Common myeloid progenitor, CD34-positive (primary cell): ENCODE measurements at regions not wholly inside any gene's neighbourhood (a gene's known extent, or its start where the extent isn't known, plus 50 kb on each side); places are given as distances from the start of the nearest gene placed in this dataset.

Experiments
- CTCF ChIA-PET: fragments of 350-600 bp; sonication (Branson Sonifier 250); formaldehyde crosslinking; loops from one replicate; lab custom pipeline; 2021; ENCODE audit warnings: antibody characterized with exemption; lab: Charles Lee
- POLR2A ChIA-PET: fragments of 350-600 bp; sonication (Branson Sonifier 250); formaldehyde crosslinking; loops from one replicate; lab custom pipeline; 2021; ENCODE audit warnings: antibody characterized with exemption; lab: Charles Lee
- DNase-seq, 3 donors: peaks; one replicate each; pipeline versions ENCODE4 v3.0.0 to v3.0.0-alpha.2; 2013
- H3K27ac ChIP-seq, 2 experiments: 1 replicate in 1 of 2; 2 replicates in 1 of 2; pipeline ENCODE4 v1.7.0; 2013; ENCODE audit warnings: inconsistent platforms in 2 of 2, low read length in 2 of 2, mild to moderate bottlenecking in 2 of 2, low read depth in 1 of 2, moderate library complexity in 1 of 2; ENCODE audit not compliant: severe bottlenecking in 2 of 2, insufficient read depth in 1 of 2, poor library complexity in 1 of 2
- H3K27me3 ChIP-seq, 5 experiments: replicated peaks in 2 of 5; 1 replicate in 3 of 5; 2 replicates in 2 of 5; pipeline versions ENCODE4 v1.6.1 to v1.7.0; 2013; ENCODE audit warnings: low read length in 4 of 5, mild to moderate bottlenecking in 2 of 5, moderate library complexity in 2 of 5, inconsistent platforms in 1 of 5; ENCODE audit not compliant: insufficient read depth in 5 of 5, control insufficient read depth in 4 of 5
- H3K36me3 ChIP-seq, 4 experiments: 1 replicate in 2 of 4; 2 replicates in 2 of 4; pipeline versions ENCODE4 v1.6.1 to v1.7.0; 2013; ENCODE audit warnings: low read length in 3 of 4, control low read depth in 1 of 4, mild to moderate bottlenecking in 1 of 4; ENCODE audit not compliant: control insufficient read depth in 4 of 4, insufficient read depth in 4 of 4
- H3K4me1 ChIP-seq, 4 experiments: 1 replicate in 3 of 4; 2 replicates in 1 of 4; pipeline versions ENCODE4 v1.6.1 to v1.7.1; 2013; ENCODE audit warnings: low read length in 3 of 4, mild to moderate bottlenecking in 3 of 4, control low read depth in 1 of 4, inconsistent platforms in 1 of 4, moderate library complexity in 1 of 4; ENCODE audit not compliant: control insufficient read depth in 4 of 4, insufficient read depth in 4 of 4; ENCODE audit errors: control extremely low read depth in 1 of 4
- H3K4me3 ChIP-seq, 7 experiments: 1 replicate in 4 of 7; 2 replicates in 3 of 7; pipeline versions ENCODE4 v1.5.1 to v1.7.0; 2013; ENCODE audit warnings: mild to moderate bottlenecking in 7 of 7, low read length in 6 of 7, moderate library complexity in 6 of 7, inconsistent platforms in 2 of 7, low read depth in 2 of 7, control low read depth in 1 of 7; ENCODE audit not compliant: insufficient read depth in 4 of 7, control insufficient read depth in 1 of 7; ENCODE audit errors: extremely low read depth in 1 of 7
- H3K9me3 ChIP-seq, 5 experiments: 1 replicate in 4 of 5; 2 replicates in 1 of 5; pipeline versions ENCODE4 v1.6.1 to v1.7.1; 2013; ENCODE audit warnings: low read length in 4 of 5, mild to moderate bottlenecking in 2 of 5, inconsistent platforms in 1 of 5, low read depth in 1 of 5, moderate library complexity in 1 of 5; ENCODE audit not compliant: control insufficient read depth in 4 of 5, insufficient read depth in 2 of 5; ENCODE audit errors: control extremely low read depth in 1 of 5
- WGBS: methylation state at CpG from one replicate; pipeline ENCODE4 v1.1.5; 2013; ENCODE audit not compliant: insufficient coverage; 5-methylcytosine and 5-hydroxymethylcytosine counted together

DNA sequence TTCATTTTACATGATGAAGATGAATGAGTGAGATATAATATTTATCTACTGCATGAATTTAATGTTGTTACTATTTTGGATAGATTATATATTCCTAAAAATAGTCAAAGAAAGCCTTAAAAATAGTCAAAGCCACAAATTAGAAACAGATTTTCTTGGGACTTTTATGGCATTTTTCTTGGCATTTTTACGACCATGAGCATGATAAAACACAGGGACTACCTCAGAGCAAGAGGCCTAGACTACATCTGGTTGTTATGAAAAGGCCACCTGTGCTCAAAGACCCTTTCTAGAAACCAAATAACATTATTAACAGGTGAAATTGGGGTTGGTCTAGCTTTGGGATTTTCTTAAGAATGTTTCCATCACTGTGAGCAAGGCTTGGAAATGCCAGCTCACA, 281.0 kb downstream of the OXSM start:
- Histone ChIP-seq H3K9me3 (no peaks in the 10 kb centered on the region), H3K4me1 (no peaks in the 10 kb centered on the region), H3K4me3 (no peak overlapping the region), H3K27me3 (no peaks in the 10 kb centered on the region), H3K36me3 (no peaks in the 10 kb centered on the region), H3K27ac (no peak overlapping the region)
- ChIA-PET POLR2A (no interaction called here), CTCF (no interaction called here)
- DNase-seq, result no peak
- WGBS, result 100% methylated on average over 1 of the region's 1 CpG

DNA sequence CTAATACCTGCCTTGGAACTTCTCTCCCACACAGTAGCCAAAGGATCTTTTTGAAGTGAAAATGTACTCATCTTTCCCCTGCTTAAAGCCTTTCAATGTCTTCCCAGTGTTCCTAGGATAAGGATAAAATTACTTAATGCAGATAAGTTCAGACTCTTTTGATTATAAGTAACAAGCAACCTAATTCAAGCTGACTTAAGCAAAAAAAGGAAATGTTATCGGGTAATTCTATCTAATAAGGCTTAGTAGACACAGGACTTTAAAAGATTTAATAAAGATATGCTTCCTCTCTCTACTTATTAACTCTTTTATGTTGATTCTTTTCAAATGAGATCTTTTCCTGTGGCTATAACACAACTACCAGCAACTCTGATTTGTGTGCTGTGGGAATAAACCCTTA, 284.2 kb downstream of the OXSM start:
- no peak for DNase-seq
- H3K4me3 ChIP-seq, result no peak overlapping the region
- H3K36me3 ChIP-seq, result no peaks in the 10 kb centered on the region
- POLR2A ChIA-PET, result no interaction called here
- H3K9me3 ChIP-seq, result no peaks in the 10 kb centered on the region
- no peaks in the 10 kb centered on the region for H3K27me3 ChIP-seq
- no peaks in the 10 kb centered on the region for H3K4me1 ChIP-seq
- no CpG with 5 or more reads among the region's 1 CpG for WGBS
- no peak overlapping the region for H3K27ac ChIP-seq
- CTCF ChIA-PET, result no interaction called here

DNA sequence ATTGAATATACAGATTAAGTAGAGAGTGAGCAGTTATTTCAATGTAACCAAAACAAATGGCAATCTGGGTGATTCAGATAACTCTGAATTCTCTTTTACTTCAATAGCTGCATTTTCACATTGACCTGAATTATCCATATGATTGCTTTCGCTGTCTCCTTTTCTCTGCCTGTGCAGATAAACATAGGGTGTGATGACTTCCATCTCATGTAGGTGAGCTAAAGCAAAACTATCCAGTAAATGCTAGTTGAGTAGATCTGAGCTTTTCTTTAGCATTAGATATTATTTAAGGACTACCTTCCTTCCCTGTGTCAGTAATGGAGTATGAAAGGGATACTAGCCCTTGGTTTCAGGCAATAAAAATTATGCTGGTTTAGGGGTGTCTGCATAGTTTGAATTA, 288.6 kb downstream of the OXSM start:
- 100% methylated on average over 1 of the region's 1 CpG for WGBS

DNA sequence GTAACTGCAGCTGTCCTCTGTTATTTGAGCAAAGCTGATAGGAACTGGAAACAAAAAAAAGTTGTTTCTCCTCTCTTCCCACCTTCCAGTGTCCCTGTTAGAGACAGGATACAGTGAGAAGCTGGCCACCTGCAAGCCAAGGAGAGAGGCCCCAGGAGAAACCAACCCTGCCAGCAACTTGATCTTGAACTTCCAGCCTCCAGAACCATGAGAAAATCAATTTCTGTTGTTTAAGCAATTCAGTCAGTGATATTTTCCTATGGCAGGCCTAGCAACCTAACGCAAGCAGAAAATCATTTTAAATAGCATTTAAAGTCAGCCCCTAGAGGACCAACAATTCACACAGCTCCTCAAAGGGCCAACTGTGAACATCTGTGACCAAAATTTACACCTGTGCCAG, 291.3 kb downstream of the OXSM start:
- ChIA-PET CTCF (no interaction called here), POLR2A (no interaction called here)
- Histone ChIP-seq H3K27me3 (no peaks in the 10 kb centered on the region), H3K4me1 (no peaks in the 10 kb centered on the region), H3K4me3 (no peak overlapping the region), H3K36me3 (no peaks in the 10 kb centered on the region), H3K27ac (no peak overlapping the region), H3K9me3 (no peaks in the 10 kb centered on the region)
- DNase-seq, result no peak
- 100% methylated on average over 1 of the region's 1 CpG for WGBS

More for the DNA sequence above, 288.6 kb downstream of the OXSM start:
- CTCF ChIA-PET, result no interaction called here
- Histone ChIP-seq H3K9me3 (no peaks in the 10 kb centered on the region), H3K4me1 (no peaks in the 10 kb centered on the region), H3K27me3 (no peaks in the 10 kb centered on the region), H3K36me3 (no peaks in the 10 kb centered on the region), H3K4me3 (no peak overlapping the region), H3K27ac (no peak overlapping the region)
- DNase-seq, result no peak
- POLR2A ChIA-PET, result interaction anchor here (0.7 kb wide), 1 partner anchor 155 kb away, joined by 3 read pairs; no protein-coding TSS in a partner anchor

DNA sequence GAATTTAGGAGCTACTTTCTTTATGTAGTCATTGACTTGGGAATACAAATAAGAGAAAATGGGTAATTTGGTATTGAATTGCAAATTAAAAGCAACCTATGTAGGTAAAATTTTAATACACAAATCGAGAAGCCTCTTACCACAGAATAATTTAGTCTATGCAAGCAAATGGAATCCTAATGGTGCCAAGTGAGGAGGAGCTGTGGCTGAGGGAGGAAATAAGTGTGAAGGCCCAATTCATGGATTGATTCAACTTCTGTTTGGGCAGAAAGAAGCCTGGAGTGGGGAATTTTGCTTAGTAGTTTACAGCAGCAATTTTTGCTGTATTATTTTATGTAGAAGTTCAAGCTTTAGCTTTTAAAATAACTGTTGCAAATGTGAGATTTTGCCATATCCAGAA, 291.9 kb downstream of the OXSM start:
- Histone ChIP-seq H3K36me3 (no peaks in the 10 kb centered on the region), H3K4me3 (no peak overlapping the region), H3K4me1 (no peaks in the 10 kb centered on the region), H3K27ac (no peak overlapping the region), H3K27me3 (no peaks in the 10 kb centered on the region), H3K9me3 (no peaks in the 10 kb centered on the region)
- no CpG with 5 or more reads among the region's 1 CpG for WGBS
- CTCF ChIA-PET, result no interaction called here
- no peak for DNase-seq
- POLR2A ChIA-PET, result no interaction called here

DNA sequence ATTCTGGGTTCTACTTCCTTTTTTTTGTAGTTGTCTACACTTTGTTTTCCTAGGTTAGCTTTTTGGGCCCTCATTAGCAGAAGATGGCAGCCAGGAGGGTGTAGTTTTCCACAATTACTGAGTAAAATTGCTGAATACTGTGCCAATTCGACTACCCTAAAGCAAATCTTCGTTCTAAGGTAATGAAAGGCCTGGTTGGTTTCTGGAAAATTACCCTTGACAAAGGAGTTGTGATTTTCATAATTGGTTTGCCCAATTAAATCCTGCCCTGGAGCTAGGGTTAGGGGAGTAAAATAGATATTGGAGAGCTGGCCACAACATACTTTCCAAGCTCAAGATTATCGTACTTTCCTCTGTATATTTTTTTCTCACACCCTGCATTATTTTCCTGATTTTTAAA, 293.0 kb downstream of the OXSM start:
- Histone ChIP-seq H3K36me3 (no peaks in the 10 kb centered on the region), H3K4me3 (no peak overlapping the region), H3K4me1 (no peaks in the 10 kb centered on the region), H3K9me3 (peaks cover 0 to 8% (median 6%) of the 10 kb centered on the region in 5 experiments), H3K27ac (no peak overlapping the region), H3K27me3 (no peaks in the 10 kb centered on the region)
- ChIA-PET CTCF (no interaction called here), POLR2A (no interaction called here)
- 80% methylated on average over 1 of the region's 3 CpGs for WGBS
- DNase-seq, result no peak

DNA sequence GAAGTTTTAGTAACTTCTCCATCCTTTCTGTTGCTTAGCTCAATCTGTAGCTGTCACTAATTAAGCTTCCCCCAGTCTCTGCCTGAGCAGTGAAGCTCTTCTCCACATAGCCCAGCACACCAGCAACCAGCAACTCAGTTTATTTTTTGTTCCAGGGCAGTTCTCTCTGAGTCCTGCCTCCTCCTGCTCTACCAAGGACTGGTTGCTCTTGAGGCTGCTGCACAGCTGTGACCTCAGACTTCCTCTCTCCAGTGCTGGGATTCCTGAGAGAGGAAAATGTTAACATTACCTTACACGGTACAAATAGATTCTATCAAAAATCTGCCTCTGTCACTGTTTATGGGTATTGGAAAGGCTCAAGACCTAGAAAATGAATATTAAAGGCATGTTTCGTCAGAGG, 294.7 kb downstream of the OXSM start:
- POLR2A ChIA-PET, result no interaction called here
- CTCF ChIA-PET, result no interaction called here
- no peaks in the 10 kb centered on the region for H3K36me3 ChIP-seq
- no CpG with 5 or more reads among the region's 2 CpGs for WGBS
- peaks cover 0 to 12% (median 6%) of the 10 kb centered on the region in 5 experiments for H3K9me3 ChIP-seq
- DNase-seq, result no peak
- no peak overlapping the region for H3K27ac ChIP-seq
- no peaks in the 10 kb centered on the region for H3K27me3 ChIP-seq
- no peak overlapping the region for H3K4me3 ChIP-seq
- H3K4me1 ChIP-seq, result no peaks in the 10 kb centered on the region
